Thyroid gland (tissue), 4 donors: ENCODE measurements at regions not wholly inside any gene's neighbourhood (a gene's known extent, or its start where the extent isn't known, plus 50 kb on each side); places are given as distances from the start of the nearest gene placed in this dataset.

Experiments
- DNase-seq, 2 donors: peaks; one replicate each; pipeline ENCODE4 v3.0.0-alpha.2; 2019
- H3K27ac ChIP-seq, 3 donors: fragments of 200-600 bp; sonication (generic); 1 replicate in 2 of 3; 2 replicates in 1 of 3; pipeline ENCODE4 v1.5.1; 2016 to 2019; ENCODE audit warnings: mild to moderate bottlenecking in 1 of 3, moderate library complexity in 1 of 3
- H3K27me3 ChIP-seq: fragments of 200-600 bp; sonication (generic); one replicate; pipeline ENCODE4 v1.5.1; 2019
- H3K36me3 ChIP-seq, 2 donors: fragments of 200-600 bp; sonication (generic); one replicate each; pipeline ENCODE4 v1.5.1; 2016 to 2019
- H3K4me1 ChIP-seq, 2 donors: fragments of 200-600 bp; sonication (generic); one replicate each; pipeline ENCODE4 v1.5.1; 2017 to 2019
- H3K4me3 ChIP-seq, 3 donors: fragments of 200-600 bp; sonication (generic); replicated peaks in 1 of 3; 1 replicate in 2 of 3; 2 replicates in 1 of 3; pipeline ENCODE4 v1.5.1; 2016; ENCODE audit warnings: mild to moderate bottlenecking in 1 of 3
- H3K9me3 ChIP-seq: fragments of 200-600 bp; sonication (generic); one replicate; pipeline ENCODE4 v1.5.1; 2017
- CTCF ChIP-seq, 6 experiments: fragments of 200-600 bp in 3 of 6; fragments of 450-650 bp in 3 of 6; sonication (generic) in 3 of 6; IDR thresholded peaks; one replicate each; pipeline ENCODE4 v1.5.1; 2016 to 2019; ENCODE audit warnings: antibody characterized with exemption in 6 of 6, mild to moderate bottlenecking in 2 of 6, inconsistent platforms in 1 of 6, moderate library complexity in 1 of 6
- POLR2A ChIP-seq, 2 donors: fragments of 450-650 bp; IDR thresholded peaks; one replicate each; pipeline ENCODE4 v1.6.1; 2017; ENCODE audit warnings: antibody characterized with exemption in 2 of 2, mild to moderate bottlenecking in 2 of 2, moderate library complexity in 1 of 2
- WGBS, 2 donors: methylation state at CpG; one replicate each; pipeline ENCODE4 v1.1.5; 2017; 5-methylcytosine and 5-hydroxymethylcytosine counted together
- intact Hi-C: fragments of 100-400 bp; cut with DNase I; formaldehyde crosslinking; loops from one replicate; pipeline ENCODE4 v1.15.1; 2023

- WGBS, 2 donors, result 87 to 89% methylated on average over 13 of the region's 13 CpGs
- Histone ChIP-seq H3K36me3 (no peaks in the 10 kb centered on the region), H3K4me1 (no peaks in the 10 kb centered on the region), H3K9me3 (no peaks in the 10 kb centered on the region), H3K27me3 (no peaks in the 10 kb centered on the region), H3K4me3 (no peak overlapping the region), H3K27ac (no peak overlapping the region)
- no peak for DNase-seq
- intact Hi-C loops, result no loop called here
- no peak for TF ChIP-seq POLR2A (IDR thresholded peaks at IDR 0.05)
- TF ChIP-seq CTCF (IDR thresholded peaks at IDR 0.05), result no peak
Observed at GRCh38 chr18:66111018-66111417, 360.2 kb downstream of the CDH7 start.

GRCh38 chr18:66110607-66111006 lies 359.8 kb downstream of the CDH7 start:
- Histone ChIP-seq H3K27me3 (no peaks in the 10 kb centered on the region), H3K4me3 (no peak overlapping the region), H3K4me1 (no peaks in the 10 kb centered on the region), H3K27ac (no peak overlapping the region), H3K9me3 (no peaks in the 10 kb centered on the region), H3K36me3 (no peaks in the 10 kb centered on the region)
- DNase-seq, result no peak
- WGBS, 2 donors, result 74 to 82% methylated on average over 1 of the region's 1 CpG
- TF ChIP-seq CTCF (IDR thresholded peaks at IDR 0.05) (no peak), POLR2A (IDR thresholded peaks at IDR 0.05) (no peak)
- intact Hi-C loops, result no loop called here

- Histone ChIP-seq H3K27me3 (no peaks in the 10 kb centered on the region), H3K4me1 (no peaks in the 10 kb centered on the region), H3K9me3 (no peaks in the 10 kb centered on the region), H3K4me3 (no peak overlapping the region), H3K27ac (no peak overlapping the region), H3K36me3 (no peaks in the 10 kb centered on the region)
- DNase-seq, result no peak
- WGBS, 2 donors, result 87 to 88% methylated on average over 1 of the region's 1 CpG
- TF ChIP-seq CTCF (IDR thresholded peaks at IDR 0.05), result no peak
- no peak for TF ChIP-seq POLR2A (IDR thresholded peaks at IDR 0.05)
- intact Hi-C loops, result no loop called here
Observed at GRCh38 chr18:66109981-66110380, 359.2 kb downstream of the CDH7 start.

- no peak for DNase-seq
- intact Hi-C loops, result no loop called here
- Histone ChIP-seq H3K27ac (no peak overlapping the region), H3K27me3 (no peaks in the 10 kb centered on the region), H3K36me3 (no peaks in the 10 kb centered on the region), H3K4me3 (no peak overlapping the region), H3K9me3 (no peaks in the 10 kb centered on the region), H3K4me1 (no peaks in the 10 kb centered on the region)
- WGBS, 2 donors, result 89 to 91% methylated on average over 3 of the region's 3 CpGs
- TF ChIP-seq POLR2A (IDR thresholded peaks at IDR 0.05) (no peak), CTCF (IDR thresholded peaks at IDR 0.05) (no peak)
Observed at GRCh38 chr18:66107546-66107945, 356.7 kb downstream of the CDH7 start.

GRCh38 chr18:66105016-66105415 lies 354.2 kb downstream of the CDH7 start:
- 55 to 56% methylated on average over 4 of the region's 4 CpGs for WGBS, 2 donors
- H3K9me3 ChIP-seq, result no peaks in the 10 kb centered on the region
- no peak overlapping the region for H3K27ac ChIP-seq
- no peaks in the 10 kb centered on the region for H3K27me3 ChIP-seq
- intact Hi-C loops, result no loop called here
- no peak for DNase-seq
- no peak overlapping the region for H3K4me3 ChIP-seq
- H3K4me1 ChIP-seq, result no peaks in the 10 kb centered on the region
- H3K36me3 ChIP-seq, result no peaks in the 10 kb centered on the region
- TF ChIP-seq POLR2A (IDR thresholded peaks at IDR 0.05), result no peak
- TF ChIP-seq CTCF (IDR thresholded peaks at IDR 0.05), result no peak
